Muscle layer of duodenum (tissue), 2 donors: ENCODE measurements at regions not wholly inside any gene's neighbourhood (a gene's known extent, or its start where the extent isn't known, plus 50 kb on each side); places are given as distances from the start of the nearest gene placed in this dataset.

Source experiments
- H3K27ac ChIP-seq: one replicate; pipeline ENCODE4 v1.7.0; 2013; ENCODE audit warnings: mild to moderate bottlenecking, low read length
- H3K27me3 ChIP-seq: one replicate; pipeline ENCODE4 v1.7.0; 2013; ENCODE audit warnings: low read depth, mild to moderate bottlenecking, control low read depth, low read length
- H3K36me3 ChIP-seq, 2 donors: one replicate each; pipeline ENCODE4 v1.7.0; 2013; ENCODE audit warnings: low read length in 2 of 2, control low read depth in 1 of 2, mild to moderate bottlenecking in 1 of 2; ENCODE audit not compliant: insufficient read depth in 2 of 2, control insufficient read depth in 1 of 2
- H3K4me1 ChIP-seq, 2 donors: one replicate each; pipeline ENCODE4 v1.7.0; 2013; ENCODE audit warnings: low read length in 2 of 2, mild to moderate bottlenecking in 2 of 2, control low read depth in 1 of 2, moderate library complexity in 1 of 2; ENCODE audit not compliant: insufficient read depth in 2 of 2, control insufficient read depth in 1 of 2
- H3K4me3 ChIP-seq, 2 donors: one replicate each; pipeline ENCODE4 v1.7.0; 2013; ENCODE audit warnings: low read length in 2 of 2, low read depth in 1 of 2, mild to moderate bottlenecking in 1 of 2
- H3K9me3 ChIP-seq, 2 donors: one replicate each; pipeline ENCODE4 v1.7.0; 2013; ENCODE audit warnings: low read length in 2 of 2, control low read depth in 1 of 2, mild to moderate bottlenecking in 1 of 2; ENCODE audit not compliant: control insufficient read depth in 1 of 2
- donor health status: healthy.

DNA sequence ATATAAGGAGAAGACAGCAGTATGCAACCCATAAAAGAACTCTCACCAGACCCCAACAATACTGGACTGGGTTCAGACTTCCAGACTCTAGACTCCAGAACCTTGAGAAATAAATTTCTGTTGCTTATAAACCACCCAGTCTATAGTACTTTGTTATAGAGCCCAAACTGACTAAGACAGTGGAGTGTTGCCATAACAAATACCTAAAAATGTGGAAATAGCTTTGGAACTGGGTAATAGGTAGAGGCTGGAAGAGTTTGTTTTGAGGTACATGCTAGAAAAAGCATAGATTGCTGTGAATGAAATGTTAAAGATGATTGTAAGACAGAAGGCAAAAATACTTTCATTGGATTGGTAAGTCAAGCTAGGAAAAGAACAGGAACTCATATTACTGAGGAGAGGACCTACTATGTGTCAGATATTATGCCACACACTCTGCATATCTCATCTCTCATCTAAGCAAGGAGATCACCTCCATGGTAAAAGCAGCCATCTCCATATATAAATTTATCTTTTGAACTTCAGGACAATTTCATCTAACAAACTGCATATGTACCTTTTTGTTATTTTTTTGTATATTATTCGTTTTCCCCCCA is 67.4 kb upstream of the FNDC3B start:
- H3K9me3 ChIP-seq, result no peaks in the 10 kb centered on the region
- H3K27me3 ChIP-seq, result no peaks in the 10 kb centered on the region
- H3K36me3 ChIP-seq, result no peaks in the 10 kb centered on the region
- no peak overlapping the region for H3K4me3 ChIP-seq
- H3K4me1 ChIP-seq, result peaks cover 0 to 6% of the 10 kb centered on the region in 2 donors
- no peak overlapping the region for H3K27ac ChIP-seq

DNA sequence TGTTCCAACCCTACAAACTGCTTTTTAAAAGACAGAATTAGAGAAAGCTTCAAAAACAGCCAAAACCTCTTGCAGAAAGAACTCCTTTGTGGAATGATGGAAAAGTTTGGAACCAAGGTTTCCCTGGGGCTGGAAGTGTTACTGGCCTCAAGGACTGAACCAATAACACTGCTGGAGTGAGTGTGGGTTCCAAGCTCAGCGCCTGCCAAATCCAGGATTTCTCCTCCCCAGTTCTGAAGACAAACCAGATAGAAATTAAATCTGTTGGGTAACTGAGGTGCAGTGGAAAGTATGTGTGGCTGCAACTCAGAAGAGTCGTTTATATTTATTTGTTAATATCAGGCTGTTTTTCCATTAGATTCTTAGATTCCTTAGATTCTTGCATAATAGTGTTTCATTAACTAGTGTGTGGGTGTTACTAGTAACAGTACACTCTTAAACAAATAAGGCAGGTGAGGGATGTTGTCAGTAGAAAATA is 66.5 kb upstream of the FNDC3B start:
- no peaks in the 10 kb centered on the region for H3K4me1 ChIP-seq
- H3K4me3 ChIP-seq, result no peak overlapping the region
- H3K9me3 ChIP-seq, result no peaks in the 10 kb centered on the region
- no peak overlapping the region for H3K27ac ChIP-seq
- no peaks in the 10 kb centered on the region for H3K36me3 ChIP-seq
- no peaks in the 10 kb centered on the region for H3K27me3 ChIP-seq

DNA sequence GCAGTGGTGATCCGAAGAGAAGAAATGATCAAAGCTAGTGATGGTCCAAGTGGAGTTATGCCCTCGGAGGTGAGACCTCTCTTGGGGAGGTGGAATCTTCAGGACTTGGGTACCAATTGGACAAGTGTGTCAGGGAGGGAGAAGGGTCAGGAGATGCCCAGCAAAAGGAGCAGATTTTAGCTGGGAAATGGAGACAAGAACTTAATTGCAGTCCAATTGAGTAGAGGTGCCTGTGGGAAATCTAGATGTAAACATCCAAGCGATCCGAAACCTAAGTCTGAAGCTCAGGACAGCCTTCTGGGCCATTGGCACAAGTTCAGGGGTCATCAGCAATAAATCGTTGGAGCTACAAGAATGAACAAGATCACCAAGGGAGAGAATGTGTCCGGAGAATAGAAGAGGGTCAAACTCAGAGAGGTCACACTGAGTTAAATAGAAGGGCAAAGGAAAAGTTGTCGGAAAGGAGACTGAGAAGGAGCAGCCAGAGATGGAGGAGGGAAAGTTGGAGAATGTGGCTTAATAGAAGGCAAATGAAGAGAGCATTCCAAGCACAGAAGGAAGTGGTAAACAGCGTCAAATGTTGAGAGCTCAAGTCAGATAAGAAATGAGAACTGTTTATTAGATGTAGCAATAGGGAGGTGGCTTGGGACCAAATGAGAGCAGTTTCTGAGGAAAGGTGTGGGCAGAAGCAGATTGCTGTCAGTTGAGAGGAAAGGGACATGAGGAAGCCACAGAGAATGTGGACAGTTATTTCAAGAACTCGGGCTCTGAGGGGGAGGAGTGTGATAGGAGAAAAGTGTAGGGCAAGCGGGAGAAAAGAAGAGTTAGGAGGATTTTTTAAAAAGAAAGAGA is 64.2 kb upstream of the FNDC3B start:
- Histone ChIP-seq H3K36me3 (no peaks in the 10 kb centered on the region), H3K4me3 (no peak overlapping the region), H3K4me1 (no peaks in the 10 kb centered on the region), H3K27me3 (no peaks in the 10 kb centered on the region), H3K9me3 (no peaks in the 10 kb centered on the region), H3K27ac (no peak overlapping the region)

DNA sequence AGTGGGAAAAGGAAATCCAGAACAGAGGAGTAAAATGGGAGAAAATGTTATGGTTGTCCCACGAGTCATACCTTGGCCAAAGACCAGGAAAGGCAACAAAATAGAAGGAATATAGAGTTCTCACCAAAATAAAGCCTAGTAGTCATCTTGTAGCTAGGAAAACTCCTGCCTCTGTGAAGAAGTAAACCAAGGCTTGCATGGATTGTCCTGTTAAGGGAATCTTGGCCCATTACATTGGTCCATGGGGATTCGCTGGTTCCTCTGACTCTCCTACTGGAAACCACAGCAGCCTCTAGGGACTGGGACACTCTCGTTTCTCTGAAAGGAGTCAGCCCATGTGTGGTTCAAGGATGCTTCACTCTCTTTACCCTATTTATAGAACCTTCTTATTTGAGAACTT is 62.9 kb upstream of the FNDC3B start:
- Histone ChIP-seq H3K27ac (no peak overlapping the region), H3K27me3 (no peaks in the 10 kb centered on the region), H3K36me3 (no peaks in the 10 kb centered on the region), H3K4me3 (no peak overlapping the region), H3K9me3 (no peaks in the 10 kb centered on the region), H3K4me1 (no peaks in the 10 kb centered on the region)

DNA sequence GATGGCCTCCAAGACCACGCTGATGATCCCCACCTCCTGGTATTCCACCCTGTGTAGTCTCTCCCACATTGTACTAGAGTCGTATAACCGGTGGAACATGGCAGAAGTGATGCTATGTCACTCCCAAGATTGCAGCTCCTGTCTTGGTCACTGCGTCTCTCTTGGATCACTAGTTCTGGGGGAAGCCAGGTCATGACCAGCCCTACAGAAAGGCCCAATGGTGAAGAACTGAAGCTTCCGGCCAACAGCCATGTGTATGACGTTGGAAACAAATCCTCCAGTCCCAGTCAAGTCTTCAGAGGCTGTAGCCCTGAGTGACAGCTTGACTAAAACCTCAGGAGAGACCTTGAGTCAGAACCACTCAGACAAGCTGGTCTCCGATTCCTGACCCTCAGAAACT is 61.9 kb upstream of the FNDC3B start:
- H3K9me3 ChIP-seq, result no peaks in the 10 kb centered on the region
- no peak overlapping the region for H3K27ac ChIP-seq
- H3K36me3 ChIP-seq, result no peaks in the 10 kb centered on the region
- no peak overlapping the region for H3K4me3 ChIP-seq
- H3K4me1 ChIP-seq, result no peaks in the 10 kb centered on the region
- no peaks in the 10 kb centered on the region for H3K27me3 ChIP-seq

DNA sequence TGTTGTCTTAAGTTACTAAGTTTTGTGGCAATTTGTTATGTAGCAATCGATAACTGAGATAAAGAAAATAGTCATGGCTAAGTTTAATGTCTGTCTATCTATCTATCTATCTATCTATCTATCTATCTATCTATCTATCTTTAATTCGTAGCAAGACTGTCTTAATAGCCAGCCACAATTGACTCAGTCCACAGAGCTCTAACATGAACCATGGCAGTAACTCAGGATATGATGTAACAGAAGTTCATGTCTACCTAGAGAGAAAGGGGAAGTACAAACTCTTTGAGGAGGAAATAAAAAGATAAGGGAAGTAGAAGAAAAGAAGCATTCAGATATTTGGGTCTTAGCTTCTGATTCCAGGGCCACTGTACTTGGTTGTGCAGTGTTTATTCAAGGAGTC is 61.5 kb upstream of the FNDC3B start:
- Histone ChIP-seq H3K4me1 (no peaks in the 10 kb centered on the region), H3K36me3 (no peaks in the 10 kb centered on the region), H3K4me3 (no peak overlapping the region), H3K27me3 (no peaks in the 10 kb centered on the region), H3K27ac (no peak overlapping the region), H3K9me3 (no peaks in the 10 kb centered on the region)

DNA sequence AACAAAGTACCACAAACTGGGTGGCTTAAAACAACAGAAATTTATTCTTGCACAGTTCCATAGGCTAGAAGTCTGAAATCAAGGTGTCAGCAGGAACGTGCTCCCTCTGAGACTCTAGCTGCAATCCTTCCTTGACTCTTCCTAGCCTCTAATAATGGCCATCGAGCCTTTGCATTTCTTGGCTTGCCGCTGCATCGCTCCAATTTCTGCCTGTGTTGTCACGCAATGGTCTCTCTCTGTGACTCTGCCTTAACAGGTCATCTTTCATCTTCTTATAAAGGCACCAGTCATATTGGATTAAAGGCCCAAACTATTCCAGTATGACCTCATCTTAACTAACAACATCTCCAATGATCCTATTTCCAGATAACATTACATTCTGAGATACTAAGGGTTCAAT is 61.0 kb upstream of the FNDC3B start:
- no peaks in the 10 kb centered on the region for H3K9me3 ChIP-seq
- no peaks in the 10 kb centered on the region for H3K27me3 ChIP-seq
- no peaks in the 10 kb centered on the region for H3K36me3 ChIP-seq
- no peaks in the 10 kb centered on the region for H3K4me1 ChIP-seq
- no peak overlapping the region for H3K4me3 ChIP-seq
- no peak overlapping the region for H3K27ac ChIP-seq

GRCh38 chr3:171979081-171979480 is 60.3 kb upstream of the FNDC3B start:
- Histone ChIP-seq H3K36me3 (no peaks in the 10 kb centered on the region), H3K27me3 (no peaks in the 10 kb centered on the region), H3K27ac (no peak overlapping the region), H3K4me1 (no peaks in the 10 kb centered on the region), H3K4me3 (no peak overlapping the region), H3K9me3 (no peaks in the 10 kb centered on the region)

GRCh38 chr3:171980578-171981270 is 58.7 kb upstream of the FNDC3B start:
- H3K27me3 ChIP-seq, result no peaks in the 10 kb centered on the region
- no peaks in the 10 kb centered on the region for H3K4me1 ChIP-seq
- H3K36me3 ChIP-seq, result no peaks in the 10 kb centered on the region
- no peak overlapping the region for H3K4me3 ChIP-seq
- no peak overlapping the region for H3K27ac ChIP-seq
- H3K9me3 ChIP-seq, result no peaks in the 10 kb centered on the region

DNA sequence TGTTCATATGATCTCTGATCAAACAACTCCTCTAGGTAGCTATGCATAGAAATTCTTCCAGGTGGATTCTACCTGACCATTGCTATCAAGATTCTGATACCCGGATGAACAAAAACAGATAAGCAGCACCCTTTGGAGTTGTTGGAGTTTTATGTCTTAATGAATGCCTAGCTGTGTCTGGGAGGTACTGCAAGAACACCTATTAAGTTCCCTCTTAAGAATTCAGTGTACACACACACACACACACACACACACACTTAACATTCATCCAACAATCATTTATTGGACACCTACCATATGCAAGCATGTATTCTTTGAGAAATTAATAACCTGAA is 58.1 kb upstream of the FNDC3B start:
- Histone ChIP-seq H3K27me3 (no peaks in the 10 kb centered on the region), H3K9me3 (no peaks in the 10 kb centered on the region), H3K27ac (no peak overlapping the region), H3K4me1 (no peaks in the 10 kb centered on the region), H3K4me3 (no peak overlapping the region), H3K36me3 (no peaks in the 10 kb centered on the region)

DNA sequence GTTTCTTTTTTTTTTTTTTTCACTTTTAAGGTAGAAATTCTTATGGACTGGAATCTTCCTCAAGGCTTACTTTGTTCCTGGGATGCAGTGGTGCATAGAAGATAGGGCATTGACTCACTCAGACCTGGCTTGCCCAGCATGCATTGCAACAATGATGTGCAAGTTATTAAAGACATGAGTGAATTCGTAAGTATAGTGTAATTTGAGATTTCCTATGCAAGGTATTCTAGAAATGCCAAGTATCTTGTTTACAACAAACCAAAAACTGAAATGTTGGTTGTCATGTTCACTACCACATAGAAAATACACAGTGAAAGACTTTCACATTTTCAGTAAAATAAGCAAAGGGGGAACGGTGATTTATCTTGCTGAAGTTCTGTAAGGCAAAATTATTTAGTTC is 56.5 kb upstream of the FNDC3B start:
- no peaks in the 10 kb centered on the region for H3K27me3 ChIP-seq
- no peaks in the 10 kb centered on the region for H3K36me3 ChIP-seq
- H3K9me3 ChIP-seq, result no peaks in the 10 kb centered on the region
- no peak overlapping the region for H3K4me3 ChIP-seq
- H3K27ac ChIP-seq, result no peak overlapping the region
- no peaks in the 10 kb centered on the region for H3K4me1 ChIP-seq
